Activated CD4-positive, alpha-beta T cell treated with anti-CD3 and anti-CD28 coated beads for 4 hours (primary cell): ENCODE measurements at regions not wholly inside any gene's neighbourhood (a gene's known extent, or its start where the extent isn't known, plus 50 kb on each side); places are given as distances from the start of the nearest gene placed in this dataset.
"Not testable (repeated sequence)": the region's sequence is repeated elsewhere in the genome, so short reads cannot be mapped to it uniquely, and the experiment has no call there.

Experiments
- DNase-seq, 2 donors: peaks; one replicate each; pipeline ENCODE4 v3.0.0-alpha.2; 2020

- not testable (repeated sequence) for DNase-seq
Measured at GRCh38 chr15:66637044-66637443, 65.0 kb upstream of the SMAD6 start.

- no peak for DNase-seq
Measured at GRCh38 chr15:66638377-66638776, 63.7 kb upstream of the SMAD6 start.

GRCh38 chr15:66641485-66642315 lies 60.3 kb upstream of the SMAD6 start:
- DNase-seq = no peak

- no peak for DNase-seq
Measured at GRCh38 chr15:66642514-66642913, 59.5 kb upstream of the SMAD6 start.

GRCh38 chr15:66643033-66643432 lies 59.0 kb upstream of the SMAD6 start:
- DNase-seq = no peak

GRCh38 chr15:66644000-66644787 lies 57.8 kb upstream of the SMAD6 start:
- DNase-seq = no peak

- DNase-seq = no peak
Measured at GRCh38 chr15:66644869-66645268, 57.2 kb upstream of the SMAD6 start.

GRCh38 chr15:66646308-66646707 lies 55.7 kb upstream of the SMAD6 start:
- no peak for DNase-seq

- no peak for DNase-seq
Measured at GRCh38 chr15:66646799-66647198, 55.2 kb upstream of the SMAD6 start.

GRCh38 chr15:66647358-66647757 lies 54.7 kb upstream of the SMAD6 start:
- no peak for DNase-seq

- DNase-seq = no peak
Measured at GRCh38 chr15:66648588-66648987, 53.4 kb upstream of the SMAD6 start.

GRCh38 chr15:66649235-66649984 lies 52.6 kb upstream of the SMAD6 start:
- no peak for DNase-seq

- DNase-seq = no peak
Measured at GRCh38 chr15:66650433-66650832, 51.6 kb upstream of the SMAD6 start.

GRCh38 chr15:66651198-66651597 lies 50.8 kb upstream of the SMAD6 start:
- no peak for DNase-seq

GRCh38 chr15:66651913-66652642 lies 50.0 kb upstream of the SMAD6 start:
- DNase-seq = no peak
